Skeletal muscle cell (primary cell): ENCODE measurements at regions not wholly inside any gene's neighbourhood (a gene's known extent, or its start where the extent isn't known, plus 50 kb on each side); places are given as distances from the start of the nearest gene placed in this dataset.

ENCODE experiments used
- DNase-seq: peaks from one replicate; pipeline ENCODE4 v3.0.0-alpha.2; 2010; ENCODE audit warnings: low read depth
- H3K4me3 ChIP-seq: 2 replicates; pipeline ENCODE4 v1.5.1; 2011; ENCODE audit warnings: low read depth, mild to moderate bottlenecking, control low read depth, low read length, moderate library complexity

GRCh38 chr10:21194510-21194993, 297.4 kb upstream of the NEBL start:
- DNase-seq = peak; percentile 64
- H3K4me3 ChIP-seq = no peak overlapping the region

- no peak for DNase-seq
- H3K4me3 ChIP-seq = no peak overlapping the region
These were observed 296.1 kb upstream of the NEBL start for GRCh38 chr10:21193196-21193595.

GRCh38 chr10:21191512-21191911, 294.4 kb upstream of the NEBL start:
- H3K4me3 ChIP-seq = no peak overlapping the region
- no peak for DNase-seq

- DNase-seq = no peak
- no peak overlapping the region for H3K4me3 ChIP-seq
These were observed 287.9 kb upstream of the NEBL start for GRCh38 chr10:21184984-21185383.

GRCh38 chr10:21184216-21184615, 287.1 kb upstream of the NEBL start:
- DNase-seq = peak; percentile 91
- H3K4me3 ChIP-seq = no peak overlapping the region

GRCh38 chr10:21183025-21183424, 285.9 kb upstream of the NEBL start:
- no peak overlapping the region for H3K4me3 ChIP-seq
- no peak for DNase-seq

- no peak for DNase-seq
- no peak overlapping the region for H3K4me3 ChIP-seq
These were observed 284.3 kb upstream of the NEBL start for GRCh38 chr10:21181451-21181850.

GRCh38 chr10:21180604-21181003, 283.5 kb upstream of the NEBL start:
- no peak overlapping the region for H3K4me3 ChIP-seq
- no peak for DNase-seq

GRCh38 chr10:21176934-21177480, 279.9 kb upstream of the NEBL start:
- no peak overlapping the region for H3K4me3 ChIP-seq
- DNase-seq = no peak

GRCh38 chr10:21175797-21176196, 278.7 kb upstream of the NEBL start:
- no peak for DNase-seq
- H3K4me3 ChIP-seq = no peak overlapping the region

- no peak for DNase-seq
- peak overlapping the region; percentile 64 for H3K4me3 ChIP-seq
These were observed 277.8 kb upstream of the NEBL start for GRCh38 chr10:21174715-21175495.

- peak overlapping the region; percentile 64 for H3K4me3 ChIP-seq
- no peak for DNase-seq
These were observed 276.9 kb upstream of the NEBL start for GRCh38 chr10:21173802-21174714.

GRCh38 chr10:21172930-21173801, 276.1 kb upstream of the NEBL start:
- DNase-seq = no peak
- peak overlapping the region; percentile 64 for H3K4me3 ChIP-seq

- DNase-seq = no peak
- H3K4me3 ChIP-seq = peak overlapping the region; percentile 64
These were observed 275.4 kb upstream of the NEBL start for GRCh38 chr10:21172542-21172929.

- H3K4me3 ChIP-seq = no peak overlapping the region
- no peak for DNase-seq
These were observed 274.9 kb upstream of the NEBL start for GRCh38 chr10:21171936-21172541.

GRCh38 chr10:21171197-21171935, 274.3 kb upstream of the NEBL start:
- H3K4me3 ChIP-seq = no peak overlapping the region
- no peak for DNase-seq

- no peak overlapping the region for H3K4me3 ChIP-seq
- DNase-seq = no peak
These were observed 273.1 kb upstream of the NEBL start for GRCh38 chr10:21170216-21170615.

GRCh38 chr10:21169271-21169670, 272.2 kb upstream of the NEBL start:
- H3K4me3 ChIP-seq = no peak overlapping the region

More at GRCh38 chr10:21169271-21169670, 272.2 kb upstream of the NEBL start:
- no peak for DNase-seq
